ENCODE measurements at regions not wholly inside any gene's neighbourhood (a gene's known extent, or its start where the extent isn't known, plus 50 kb on each side); places are given as distances from the start of the nearest gene placed in this dataset.

DNA sequence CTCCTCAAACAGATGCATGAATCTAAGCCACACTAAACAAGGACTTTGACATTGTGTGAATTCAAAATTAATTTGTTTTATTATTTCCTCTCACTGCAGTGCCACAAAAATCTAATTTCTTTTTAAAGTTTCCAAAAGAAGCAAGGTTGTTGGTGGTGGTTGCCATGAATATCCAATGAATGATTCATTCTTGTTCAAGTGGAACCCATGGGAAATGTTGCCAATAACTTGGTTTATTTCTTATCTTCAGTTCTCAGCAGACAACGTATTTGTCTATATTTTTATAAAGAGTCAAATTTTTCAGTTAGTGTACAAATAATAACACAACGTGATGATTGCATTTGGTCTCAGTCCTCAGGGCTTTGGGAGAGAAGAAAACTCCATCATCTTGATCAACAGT, 309.4 kb upstream of the NOCT start:
- Histone ChIP-seq H3K9me3 (no peaks in the 10 kb centered on the region), H3K4me3 (no peak overlapping the region), H3K4me1 (no peaks in the 10 kb centered on the region), H3K27me3 (ENCODE audit: low read depth) (peaks cover 2% of the 10 kb centered on the region; the same call in 1 of the 2 replicates), H3K36me3 (replicated peaks) (no peaks in the 10 kb centered on the region)
- in situ Hi-C loops (cut with MboI; ENCODE audit: low sequenced_read_pairs), result no loop called here
- no peak for DNase-seq (ENCODE audit: low spot score in 2 of 2)

DNA sequence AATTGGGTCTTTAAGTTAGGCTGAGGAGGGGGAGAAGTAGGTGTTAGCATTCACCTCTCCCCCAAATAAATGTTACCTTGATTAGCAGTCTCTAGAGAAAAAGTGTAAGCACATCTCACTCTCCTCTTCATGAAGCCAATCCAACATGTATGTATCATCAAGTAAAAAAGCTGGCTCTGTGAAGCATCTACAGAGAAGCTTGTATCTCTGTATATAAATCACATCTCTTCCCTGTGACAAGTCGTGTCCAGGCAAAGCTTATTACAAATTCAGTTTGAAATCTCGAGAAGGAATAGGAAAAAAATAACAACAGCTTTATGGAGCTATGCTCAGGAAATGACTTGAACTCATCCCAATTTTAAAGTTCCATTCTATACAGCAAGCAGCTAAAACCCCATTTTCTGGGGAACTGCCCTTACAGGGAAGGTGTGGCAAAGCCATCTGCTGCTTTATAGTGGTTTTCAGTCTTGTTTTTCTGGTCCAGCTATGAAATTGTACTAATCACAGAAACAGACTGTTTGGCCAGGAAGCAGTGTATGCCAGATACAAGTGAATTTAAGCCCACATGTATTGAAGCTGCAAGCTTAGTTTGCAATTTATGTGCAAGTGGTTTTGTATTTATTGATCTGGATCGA, 313.3 kb upstream of the NOCT start:
- no peaks in the 10 kb centered on the region for H3K27me3 ChIP-seq (ENCODE audit: low read depth)
- H3K4me1 ChIP-seq, result no peaks in the 10 kb centered on the region
- in situ Hi-C loops (cut with MboI; ENCODE audit: low sequenced_read_pairs), result no loop called here
- no peak overlapping the region for H3K4me3 ChIP-seq
- no peaks in the 10 kb centered on the region for H3K9me3 ChIP-seq
- H3K36me3 ChIP-seq (replicated peaks), result no peaks in the 10 kb centered on the region
- no peak for DNase-seq (ENCODE audit: low spot score in 2 of 2)

DNA sequence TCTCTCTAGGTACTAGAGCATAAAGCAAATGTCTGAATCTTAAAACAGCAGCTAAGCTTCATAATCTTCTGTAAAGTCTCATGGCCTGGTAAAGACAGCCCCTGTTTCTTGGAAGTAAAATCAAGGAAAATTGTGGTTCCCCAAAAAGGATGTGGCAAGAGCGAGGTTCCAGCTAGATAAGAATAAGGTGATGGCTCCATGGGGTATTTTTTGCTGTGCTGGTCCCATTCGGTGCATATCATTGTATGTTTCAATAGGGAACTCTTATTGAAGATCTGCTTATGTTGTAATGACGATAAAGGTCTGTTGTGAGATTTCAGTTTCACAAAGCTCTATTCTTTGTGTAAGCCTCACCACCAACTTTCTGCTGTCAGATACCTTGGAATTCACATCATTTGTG, 316.9 kb upstream of the NOCT start:
- Histone ChIP-seq H3K9me3 (no peaks in the 10 kb centered on the region), H3K4me1 (no peaks in the 10 kb centered on the region), H3K27me3 (ENCODE audit: low read depth) (no peaks in the 10 kb centered on the region), H3K36me3 (replicated peaks) (no peaks in the 10 kb centered on the region), H3K4me3 (no peak overlapping the region)
- in situ Hi-C loops (cut with MboI; ENCODE audit: low sequenced_read_pairs), result loop anchor here (25.0 kb wide), 1 partner anchor 661 kb away; no protein-coding TSS in a partner anchor
- no peak for DNase-seq (ENCODE audit: low spot score in 2 of 2)

DNA sequence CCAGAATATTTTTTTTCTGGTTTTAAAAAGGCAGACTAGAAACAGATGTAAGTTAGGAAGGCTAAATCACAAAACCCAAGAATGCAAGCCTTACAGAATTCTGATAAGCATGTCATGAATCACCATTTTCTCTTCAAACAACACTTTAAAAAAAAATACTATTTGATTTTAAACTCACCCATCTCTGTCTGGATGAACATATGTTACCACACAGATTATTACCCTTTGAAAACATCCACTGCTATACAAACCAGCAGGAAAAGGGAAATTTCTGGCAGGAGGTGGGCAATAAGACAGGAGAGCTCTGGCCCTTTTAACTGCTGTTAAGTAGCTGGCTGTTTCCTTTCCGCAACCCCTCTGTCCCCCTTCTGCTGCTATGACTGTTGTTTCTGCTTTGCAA, 317.7 kb upstream of the NOCT start:
- Histone ChIP-seq H3K36me3 (replicated peaks) (no peaks in the 10 kb centered on the region), H3K9me3 (no peaks in the 10 kb centered on the region), H3K27me3 (ENCODE audit: low read depth) (no peaks in the 10 kb centered on the region), H3K4me3 (no peak overlapping the region), H3K4me1 (no peaks in the 10 kb centered on the region)
- DNase-seq (ENCODE audit: low spot score in 2 of 2), result no peak
- in situ Hi-C loops (cut with MboI; ENCODE audit: low sequenced_read_pairs), result loop anchor here (25.0 kb wide), 1 partner anchor 661 kb away; no protein-coding TSS in a partner anchor

DNA sequence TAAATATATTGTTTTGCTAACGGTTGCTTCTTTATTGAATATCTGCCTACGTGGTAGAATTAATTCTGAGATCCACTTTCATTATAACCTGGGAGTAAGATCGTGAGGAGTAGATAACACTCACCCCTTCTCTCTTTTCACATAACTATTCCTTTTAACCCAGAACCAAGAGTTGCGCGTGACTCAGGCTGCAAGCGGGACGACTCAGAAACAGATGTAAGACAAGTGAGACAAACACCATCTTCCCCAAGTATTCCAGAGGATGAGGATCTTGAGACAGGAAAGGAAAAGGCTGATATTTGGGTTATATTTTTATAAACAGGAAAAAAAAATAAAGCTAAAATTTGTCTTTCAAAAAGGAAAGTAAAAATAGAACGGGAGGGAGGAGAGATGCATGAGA, 318.8 kb upstream of the NOCT start:
- Histone ChIP-seq H3K4me1 (no peaks in the 10 kb centered on the region), H3K27me3 (ENCODE audit: low read depth) (no peaks in the 10 kb centered on the region), H3K4me3 (no peak overlapping the region), H3K9me3 (no peaks in the 10 kb centered on the region), H3K36me3 (replicated peaks) (no peaks in the 10 kb centered on the region)
- in situ Hi-C loops (cut with MboI; ENCODE audit: low sequenced_read_pairs), result loop anchor here (25.0 kb wide), 1 partner anchor 659 kb away; no protein-coding TSS in a partner anchor
- no peak for DNase-seq (ENCODE audit: low spot score in 2 of 2)

DNA sequence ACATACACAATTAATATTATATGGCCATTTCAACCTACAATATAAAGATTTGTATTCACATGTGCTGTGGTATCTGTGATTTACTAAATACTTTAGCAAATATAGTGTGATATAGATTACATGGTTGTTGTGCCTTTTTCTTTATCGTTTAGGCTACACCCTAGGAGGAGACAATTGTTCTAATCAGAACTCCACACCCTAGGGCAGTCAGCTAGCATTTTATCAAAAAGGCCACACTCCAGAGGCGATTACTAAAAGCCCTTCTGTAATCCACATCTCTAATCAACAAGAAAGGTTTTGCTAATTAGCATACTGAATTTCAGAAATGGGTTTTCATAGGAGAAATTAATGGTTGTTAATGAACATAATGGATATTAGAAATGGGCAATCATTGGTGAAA, 319.5 kb upstream of the NOCT start:
- in situ Hi-C loops (cut with MboI; ENCODE audit: low sequenced_read_pairs), result loop anchor here (25.0 kb wide), 1 partner anchor 659 kb away; no protein-coding TSS in a partner anchor
- H3K4me3 ChIP-seq, result no peak overlapping the region
- H3K36me3 ChIP-seq (replicated peaks), result no peaks in the 10 kb centered on the region
- H3K27me3 ChIP-seq (ENCODE audit: low read depth), result no peaks in the 10 kb centered on the region
- H3K4me1 ChIP-seq, result no peaks in the 10 kb centered on the region
- DNase-seq (ENCODE audit: low spot score in 2 of 2), result no peak
- no peaks in the 10 kb centered on the region for H3K9me3 ChIP-seq

DNA sequence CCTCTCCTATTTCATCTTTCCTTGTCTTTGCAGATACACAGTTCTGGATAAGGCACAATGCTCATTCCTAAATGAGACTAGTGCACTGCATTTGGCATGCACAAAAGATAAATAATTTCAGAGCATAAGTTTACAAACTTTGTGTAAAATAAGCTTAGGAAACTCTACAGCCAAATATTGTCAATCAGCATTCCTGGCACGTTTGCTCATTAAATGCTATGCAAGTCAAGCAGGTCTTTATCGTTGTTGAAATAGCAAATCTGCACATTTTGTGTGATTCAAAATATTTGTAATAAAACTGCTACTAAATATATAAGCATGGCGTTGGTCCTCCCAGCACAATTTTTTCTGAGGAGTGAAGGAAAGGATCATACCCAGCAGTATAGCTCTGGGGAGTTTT, 322.1 kb upstream of the NOCT start:
- H3K4me3 ChIP-seq, result no peak overlapping the region
- in situ Hi-C loops (cut with MboI; ENCODE audit: low sequenced_read_pairs), result loop anchor here (25.0 kb wide), 1 partner anchor 656 kb away; no protein-coding TSS in a partner anchor
- H3K4me1 ChIP-seq, result no peaks in the 10 kb centered on the region
- no peaks in the 10 kb centered on the region for H3K9me3 ChIP-seq
- DNase-seq (ENCODE audit: low spot score in 2 of 2), result no peak
- H3K27me3 ChIP-seq (ENCODE audit: low read depth), result no peaks in the 10 kb centered on the region
- no peaks in the 10 kb centered on the region for H3K36me3 ChIP-seq (replicated peaks)

DNA sequence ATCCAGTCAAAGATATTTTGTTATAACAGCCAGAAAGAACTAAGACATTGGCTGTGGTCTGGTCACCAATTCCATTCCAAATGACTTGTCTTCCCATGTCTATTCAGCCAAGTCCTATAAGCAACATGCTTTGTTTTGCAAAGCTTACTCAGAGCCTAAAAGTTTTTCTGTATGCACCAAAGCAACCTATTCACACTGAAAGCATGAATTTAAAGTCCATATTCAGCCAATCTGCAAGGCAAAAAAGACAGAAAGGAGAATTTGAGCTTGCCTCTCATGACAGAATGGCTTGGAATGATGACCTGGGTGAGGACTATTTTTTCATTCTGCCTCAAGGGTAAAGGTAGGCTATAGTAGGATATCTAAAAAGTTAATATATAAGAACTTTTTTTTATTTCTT, 323.2 kb upstream of the NOCT start:
- H3K27me3 ChIP-seq (ENCODE audit: low read depth), result no peaks in the 10 kb centered on the region
- H3K4me3 ChIP-seq, result no peak overlapping the region
- in situ Hi-C loops (cut with MboI; ENCODE audit: low sequenced_read_pairs), result loop anchor here (25.0 kb wide), 1 partner anchor 655 kb away; no protein-coding TSS in a partner anchor
- H3K36me3 ChIP-seq (replicated peaks), result no peaks in the 10 kb centered on the region
- DNase-seq (ENCODE audit: low spot score in 2 of 2), result no peak
- H3K4me1 ChIP-seq, result no peaks in the 10 kb centered on the region
- H3K9me3 ChIP-seq, result no peaks in the 10 kb centered on the region

DNA sequence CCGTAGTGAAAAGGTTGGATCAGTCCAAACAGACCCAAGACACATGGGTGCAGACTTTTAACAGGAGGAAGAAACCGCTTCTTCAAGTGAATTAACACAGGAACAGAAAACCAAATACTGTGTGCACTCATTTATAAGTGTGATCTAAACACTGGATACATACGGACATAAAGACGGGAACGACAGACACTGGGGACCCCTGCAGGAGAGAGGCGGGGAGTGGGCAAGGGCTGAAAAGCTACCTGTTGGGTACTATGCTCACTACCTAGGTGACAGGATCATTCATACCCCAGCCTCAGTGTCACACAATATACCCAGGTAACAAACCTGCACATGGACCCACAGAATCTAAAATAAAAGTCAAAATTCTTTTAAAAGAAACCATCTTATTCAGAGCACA, 326.0 kb upstream of the NOCT start:
- Histone ChIP-seq H3K27me3 (ENCODE audit: low read depth) (no peaks in the 10 kb centered on the region), H3K9me3 (no peaks in the 10 kb centered on the region), H3K4me1 (no peaks in the 10 kb centered on the region), H3K36me3 (replicated peaks) (no peaks in the 10 kb centered on the region), H3K4me3 (no peak overlapping the region)
- DNase-seq (ENCODE audit: low spot score in 2 of 2), result no peak
- in situ Hi-C loops (cut with MboI; ENCODE audit: low sequenced_read_pairs), result loop anchor here (25.0 kb wide), 1 partner anchor 652 kb away; no protein-coding TSS in a partner anchor

DNA sequence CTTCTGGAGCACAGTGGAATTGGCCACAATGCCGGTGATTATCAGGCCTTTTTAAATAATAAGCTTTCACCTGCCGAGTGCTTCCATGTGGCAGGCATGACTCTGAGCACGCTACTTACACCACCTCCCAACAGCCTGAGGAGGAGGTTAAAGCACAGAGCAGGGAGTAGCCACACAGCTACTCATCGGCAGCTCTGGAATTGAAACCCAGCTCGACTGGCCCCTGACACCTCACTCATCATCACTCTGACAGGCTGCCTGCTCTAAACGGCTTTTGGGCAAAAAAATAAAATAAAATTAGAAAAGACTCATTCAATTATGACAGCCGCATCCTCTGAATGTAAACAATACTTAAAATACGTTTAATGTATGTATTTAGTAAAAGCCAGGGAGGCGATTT, 326.4 kb upstream of the NOCT start:
- Histone ChIP-seq H3K27me3 (ENCODE audit: low read depth) (no peaks in the 10 kb centered on the region), H3K36me3 (replicated peaks) (no peaks in the 10 kb centered on the region), H3K9me3 (no peaks in the 10 kb centered on the region), H3K4me1 (no peaks in the 10 kb centered on the region), H3K4me3 (no peak overlapping the region)
- in situ Hi-C loops (cut with MboI; ENCODE audit: low sequenced_read_pairs), result loop anchor here (25.0 kb wide), 1 partner anchor 652 kb away; no protein-coding TSS in a partner anchor
- no peak for DNase-seq (ENCODE audit: low spot score in 2 of 2)

DNA sequence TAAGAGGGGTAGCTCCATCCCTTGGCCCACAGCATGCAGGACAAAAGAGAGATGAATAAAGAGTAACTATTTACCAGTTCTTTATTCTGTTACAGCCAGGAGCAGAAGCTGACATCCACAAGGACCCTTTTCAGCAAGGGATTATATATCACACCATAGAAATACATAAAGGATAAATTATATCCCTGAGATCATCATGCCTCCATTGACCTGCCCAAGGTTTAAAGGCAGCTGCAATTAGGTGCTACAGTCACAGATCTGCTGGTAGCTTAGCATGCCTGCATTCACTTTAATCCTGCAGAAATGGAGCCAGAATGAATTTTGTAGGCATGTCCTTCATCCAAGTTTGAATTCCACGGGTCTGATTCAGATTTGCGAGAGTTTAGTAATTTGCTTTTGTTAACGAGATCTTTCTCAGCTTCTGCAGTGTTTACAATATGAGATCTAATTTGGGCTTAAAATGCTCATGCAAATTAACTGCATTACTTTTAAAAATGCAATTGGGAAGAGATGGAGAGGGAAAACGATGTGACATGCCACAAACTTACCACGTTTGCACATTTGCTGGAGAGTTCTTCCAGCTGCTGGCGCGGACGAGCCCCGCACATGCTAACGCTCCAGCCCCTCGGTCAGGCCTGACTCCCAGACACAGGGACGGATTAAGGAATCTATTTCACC, 327.0 kb upstream of the NOCT start:
- no peaks in the 10 kb centered on the region for H3K4me1 ChIP-seq
- H3K36me3 ChIP-seq (replicated peaks), result no peaks in the 10 kb centered on the region
- no peaks in the 10 kb centered on the region for H3K9me3 ChIP-seq
- no peak for DNase-seq (ENCODE audit: low spot score in 2 of 2)
- no peak overlapping the region for H3K4me3 ChIP-seq
- in situ Hi-C loops (cut with MboI; ENCODE audit: low sequenced_read_pairs), result loop anchor here (25.0 kb wide), 1 partner anchor 651 kb away; no protein-coding TSS in a partner anchor
- H3K27me3 ChIP-seq (ENCODE audit: low read depth), result no peaks in the 10 kb centered on the region

DNA sequence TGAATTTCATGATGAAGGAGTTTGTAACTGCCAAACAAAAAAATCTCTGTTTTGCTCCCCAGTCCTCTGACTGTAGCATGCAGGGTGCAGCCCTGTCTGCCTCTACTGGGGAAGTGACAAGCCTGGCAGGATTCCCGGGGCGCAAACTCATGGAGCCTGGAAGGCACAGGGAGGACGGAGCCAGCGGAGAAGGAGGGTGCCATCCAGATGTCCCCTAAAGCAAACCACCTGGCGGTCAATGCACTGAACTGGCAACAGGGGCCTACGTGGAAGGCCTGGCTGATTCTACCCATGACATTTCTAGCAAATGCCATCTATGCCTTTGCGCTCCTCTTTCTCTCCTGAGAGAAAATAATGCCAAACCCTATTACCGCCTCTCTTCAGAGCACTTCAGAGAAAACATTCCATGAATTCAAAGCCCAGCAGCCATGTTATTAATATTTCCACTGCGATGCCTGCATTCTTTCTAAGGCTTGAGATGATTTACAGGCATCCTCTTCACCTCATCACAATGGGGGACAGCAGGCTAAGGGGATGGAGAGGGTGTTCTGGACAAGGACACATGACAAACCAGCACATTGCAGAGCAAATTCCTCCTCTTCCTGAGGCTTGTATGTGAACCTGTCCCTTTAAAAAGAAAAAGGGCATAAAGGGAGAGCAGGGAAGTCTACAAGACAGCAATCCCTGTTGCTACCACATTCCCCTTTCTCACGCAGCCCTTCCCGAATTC, 329.3 kb upstream of the NOCT start:
- Histone ChIP-seq H3K4me1 (no peaks in the 10 kb centered on the region), H3K9me3 (no peaks in the 10 kb centered on the region), H3K4me3 (no peak overlapping the region), H3K27me3 (ENCODE audit: low read depth) (no peaks in the 10 kb centered on the region), H3K36me3 (replicated peaks) (no peaks in the 10 kb centered on the region)
- no peak for DNase-seq (ENCODE audit: low spot score in 2 of 2)
- in situ Hi-C loops (cut with MboI; ENCODE audit: low sequenced_read_pairs), result loop anchor here (25.0 kb wide), 1 partner anchor 649 kb away; no protein-coding TSS in a partner anchor

DNA sequence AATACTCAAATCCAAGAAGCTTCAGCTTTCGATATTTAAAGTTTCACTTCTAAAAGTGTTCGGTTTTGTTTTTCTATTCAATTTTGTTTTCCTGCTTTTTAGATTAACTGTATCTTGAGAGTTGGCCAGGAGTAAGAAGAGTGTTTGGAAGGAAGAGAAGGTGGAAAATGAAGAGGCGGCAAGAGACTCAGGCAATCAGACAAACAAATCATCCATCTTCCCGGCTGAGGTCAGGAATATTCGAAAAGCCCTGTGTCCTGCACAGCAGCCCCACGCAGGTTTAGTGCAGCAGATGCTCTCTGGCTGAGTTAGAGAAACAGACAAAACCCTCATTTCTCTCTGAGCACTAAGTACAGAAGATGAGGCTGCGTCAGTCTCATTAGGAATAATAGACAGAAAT, 330.3 kb upstream of the NOCT start:
- H3K36me3 ChIP-seq (replicated peaks), result no peaks in the 10 kb centered on the region
- H3K4me3 ChIP-seq, result no peak overlapping the region
- in situ Hi-C loops (cut with MboI; ENCODE audit: low sequenced_read_pairs), result loop anchor here (25.0 kb wide), 1 partner anchor 648 kb away; no protein-coding TSS in a partner anchor
- no peaks in the 10 kb centered on the region for H3K9me3 ChIP-seq
- H3K4me1 ChIP-seq, result no peaks in the 10 kb centered on the region
- H3K27me3 ChIP-seq (ENCODE audit: low read depth), result no peaks in the 10 kb centered on the region
- DNase-seq (ENCODE audit: low spot score in 2 of 2), result no peak
